ENCODE measurements at regions not wholly inside any gene's neighbourhood (a gene's known extent, or its start where the extent isn't known, plus 50 kb on each side); places are given as distances from the start of the nearest gene placed in this dataset.

- no peaks in the 10 kb centered on the region for H3K27me3 Mint-ChIP-seq
These were observed 117.3 kb upstream of the FAT3 start for GRCh38 chr11:92107331-92107730.

GRCh38 chr11:92104349-92104748 lies 120.3 kb upstream of the FAT3 start:
- peaks cover 4% of the 10 kb centered on the region for H3K9me3 Mint-ChIP-seq (ENCODE audit: insufficient read depth)

More at GRCh38 chr11:92107331-92107730, 117.3 kb upstream of the FAT3 start:
- H3K27me3 ChIP-seq (replicated peaks in 1 of 4; ENCODE audit: control extremely low read depth in 1 of 4, control insufficient read depth in 3 of 4, insufficient read depth in 4 of 4, low read length in 3 of 4): no peaks in the 10 kb centered on the region
- no peaks in the 10 kb centered on the region for H3K4me1 Mint-ChIP-seq
- H3K4me3 Mint-ChIP-seq: no peak overlapping the region
- H3K27ac ChIP-seq (ENCODE audit: low read length in 2 of 2): no peak overlapping the region
- no peaks in the 10 kb centered on the region for H4K20me1 ChIP-seq (ENCODE audit: control insufficient read depth, insufficient read depth, low read length, poor library complexity, severe bottlenecking)
- DNase-seq (no peak), ATAC-seq (ENCODE audit: low read depth) (no peak)
- no peaks in the 10 kb centered on the region for H3K4me1 ChIP-seq (ENCODE audit: control insufficient read depth in 2 of 2, insufficient read depth in 2 of 2, low read length in 2 of 2)
- peaks cover 2% of the 10 kb centered on the region for H3K9me3 Mint-ChIP-seq (ENCODE audit: insufficient read depth)
- H3K27ac Mint-ChIP-seq: no peak overlapping the region
- no peak overlapping the region for H3K4me2 ChIP-seq (replicated peaks; ENCODE audit: low read depth, low read length, poor library complexity, severe bottlenecking)
- WGBS (ENCODE audit: insufficient coverage): 78% methylated on average over 3 of the region's 5 CpGs
- H3K79me2 ChIP-seq (ENCODE audit: control insufficient read depth, insufficient read depth, low read length): no peaks in the 10 kb centered on the region
- no peak overlapping the region for H3K9ac ChIP-seq (ENCODE audit: low read length)
- no peak overlapping the region for H3K4me3 ChIP-seq (ENCODE audit: control extremely low read depth in 1 of 5, extremely low read depth in 1 of 5, insufficient read depth in 1 of 5, low read depth in 2 of 5, low read length in 4 of 5)
- ChIA-PET CTCF (no interaction called here), POLR2A (no interaction called here)
- intact Hi-C loops (cut with micrococcal nuclease): no loop called here
- TF ChIP-seq EZH2 (IDR thresholded peaks at IDR 0.05; ENCODE audit: borderline replicate concordance, insufficient read depth, low read depth, low read length, poor library complexity, severe bottlenecking): no peak
- TF ChIP-seq CTCF (IDR thresholded peaks at IDR 0.05): no peak
- no peaks in the 10 kb centered on the region for H3K36me3 ChIP-seq (replicated peaks in 1 of 2; ENCODE audit: control extremely low read depth in 1 of 2, control insufficient read depth in 1 of 2, extremely low read depth in 1 of 2, insufficient read depth in 2 of 2, low read length in 1 of 2)
- H3K9me3 ChIP-seq (ENCODE audit: control extremely low read depth in 1 of 3, control insufficient read depth in 2 of 3, insufficient read depth in 1 of 3, low read length in 2 of 3): peaks cover 0 to 11% (median 0%) of the 10 kb centered on the region in 3 donors
- no peak overlapping the region for H2AFZ ChIP-seq (ENCODE audit: insufficient read depth, low read depth, low read length, poor library complexity, severe bottlenecking)

More at GRCh38 chr11:92104349-92104748, 120.3 kb upstream of the FAT3 start:
- H3K9ac ChIP-seq (ENCODE audit: low read length): no peak overlapping the region
- H3K27ac ChIP-seq (ENCODE audit: low read length in 2 of 2): no peak overlapping the region
- intact Hi-C loops (cut with micrococcal nuclease): no loop called here
- H2AFZ ChIP-seq (ENCODE audit: insufficient read depth, low read depth, low read length, poor library complexity, severe bottlenecking): no peak overlapping the region
- TF ChIP-seq CTCF (IDR thresholded peaks at IDR 0.05) (no peak), EZH2 (IDR thresholded peaks at IDR 0.05; ENCODE audit: borderline replicate concordance, insufficient read depth, low read depth, low read length, poor library complexity, severe bottlenecking) (no peak)
- no peaks in the 10 kb centered on the region for H4K20me1 ChIP-seq (ENCODE audit: control insufficient read depth, insufficient read depth, low read length, poor library complexity, severe bottlenecking)
- H3K27me3 ChIP-seq (replicated peaks in 1 of 4; ENCODE audit: control extremely low read depth in 1 of 4, control insufficient read depth in 3 of 4, insufficient read depth in 4 of 4, low read length in 3 of 4): no peaks in the 10 kb centered on the region
- H3K9me3 ChIP-seq (ENCODE audit: control extremely low read depth in 1 of 3, control insufficient read depth in 2 of 3, insufficient read depth in 1 of 3, low read length in 2 of 3): no peaks in the 10 kb centered on the region
- POLR2A ChIA-PET: no interaction called here
- DNase-seq: no peak
- H3K4me1 ChIP-seq (ENCODE audit: control insufficient read depth in 2 of 2, insufficient read depth in 2 of 2, low read length in 2 of 2): no peaks in the 10 kb centered on the region
- Mint-ChIP-seq H3K4me3 (no peak overlapping the region), H3K27ac (no peak overlapping the region), H3K27me3 (no peaks in the 10 kb centered on the region), H3K4me1 (no peaks in the 10 kb centered on the region)
- no peaks in the 10 kb centered on the region for H3K36me3 ChIP-seq (replicated peaks in 1 of 2; ENCODE audit: control extremely low read depth in 1 of 2, control insufficient read depth in 1 of 2, extremely low read depth in 1 of 2, insufficient read depth in 2 of 2, low read length in 1 of 2)
- H3K4me3 ChIP-seq (ENCODE audit: control extremely low read depth in 1 of 5, extremely low read depth in 1 of 5, insufficient read depth in 1 of 5, low read depth in 2 of 5, low read length in 4 of 5): no peak overlapping the region
- CTCF ChIA-PET: no interaction called here
- H3K4me2 ChIP-seq (replicated peaks; ENCODE audit: low read depth, low read length, poor library complexity, severe bottlenecking): no peak overlapping the region
- no CpG with 5 or more reads among the region's 1 CpG for WGBS (ENCODE audit: insufficient coverage)
- no peak for ATAC-seq (ENCODE audit: low read depth)
- H3K79me2 ChIP-seq (ENCODE audit: control insufficient read depth, insufficient read depth, low read length): no peaks in the 10 kb centered on the region
